NCI-H2196 (cell line): ENCODE measurements at regions not wholly inside any gene's neighbourhood (a gene's known extent, or its start where the extent isn't known, plus 50 kb on each side); places are given as distances from the start of the nearest gene placed in this dataset.

Source experiments
- DNase-seq: peaks from one replicate; lab custom pipeline; 2025; ENCODE audit not compliant: unreplicated experiment; lab: John Stamatoyannopoulos, UW

- no peak for DNase-seq
These were observed 1736.7 kb upstream of the PRR20A start for GRCh38 chr13:55403887-55404487.

- DNase-seq, result no peak
These were observed 1730.1 kb upstream of the PRR20A start for GRCh38 chr13:55410398-55411330.

GRCh38 chr13:55418095-55418494, 1722.6 kb upstream of the PRR20A start:
- no peak for DNase-seq

- DNase-seq, result no peak
These were observed 1707.9 kb upstream of the PRR20A start for GRCh38 chr13:55432814-55433213.

GRCh38 chr13:55437162-55437561, 1703.6 kb upstream of the PRR20A start:
- DNase-seq, result no peak

GRCh38 chr13:55439450-55439849, 1701.3 kb upstream of the PRR20A start:
- DNase-seq, result no peak

- no peak for DNase-seq
These were observed 1700.1 kb upstream of the PRR20A start for GRCh38 chr13:55440465-55441085.

- no peak for DNase-seq
These were observed 1676.5 kb upstream of the PRR20A start for GRCh38 chr13:55464222-55464621.

- no peak for DNase-seq
These were observed 1673.2 kb upstream of the PRR20A start for GRCh38 chr13:55467476-55467875.

- no peak for DNase-seq
These were observed 1657.0 kb upstream of the PRR20A start for GRCh38 chr13:55483626-55484158.

- no peak for DNase-seq
These were observed 1647.4 kb upstream of the PRR20A start for GRCh38 chr13:55493297-55493696.

- DNase-seq, result no peak
These were observed 1643.2 kb upstream of the PRR20A start for GRCh38 chr13:55497486-55497885.

- no peak for DNase-seq
These were observed 1640.0 kb upstream of the PRR20A start for GRCh38 chr13:55500694-55501093.

- no peak for DNase-seq
These were observed 1624.1 kb upstream of the PRR20A start for GRCh38 chr13:55516610-55517009.

GRCh38 chr13:55517312-55517711, 1623.4 kb upstream of the PRR20A start:
- DNase-seq, result no peak

- DNase-seq, result no peak
These were observed 1612.3 kb upstream of the PRR20A start for GRCh38 chr13:55528434-55528833.

- DNase-seq, result no peak
These were observed 1606.4 kb upstream of the PRR20A start for GRCh38 chr13:55534306-55534705.

- DNase-seq, result no peak
These were observed 1602.3 kb upstream of the PRR20A start for GRCh38 chr13:55538424-55538823.

- DNase-seq, result no peak
These were observed 1597.7 kb upstream of the PRR20A start for GRCh38 chr13:55543053-55543452.

- no peak for DNase-seq
These were observed 1590.1 kb upstream of the PRR20A start for GRCh38 chr13:55550624-55551023.

GRCh38 chr13:55553701-55554100, 1587.0 kb upstream of the PRR20A start:
- no peak for DNase-seq

GRCh38 chr13:55554741-55555140, 1586.0 kb upstream of the PRR20A start:
- DNase-seq, result no peak
